ENCODE measurements at regions not wholly inside any gene's neighbourhood (a gene's known extent, or its start where the extent isn't known, plus 50 kb on each side); places are given as distances from the start of the nearest gene placed in this dataset.

- Histone ChIP-seq H3K27ac (no peak overlapping the region), H3K4me1 (no peaks in the 10 kb centered on the region), H3K9me3 (no peaks in the 10 kb centered on the region), H3K4me3 (no peak overlapping the region), H3K4me2 (no peak overlapping the region)
- ATAC-seq (no peak), DNase-seq (ENCODE audit: low read depth in 1 of 2, low spot score in 1 of 2) (no peak), FAIRE-seq (no peak)
- POLR2A ChIA-PET: no interaction called here
- 52% methylated on average over 4 of the region's 4 CpGs for WGBS (ENCODE audit: missing lambda C conversion rate)
- TF ChIP-seq RCOR1 (IDR thresholded peaks at IDR 0.05; ENCODE audit: low read depth, low read length) (no peak), CBX8 (IDR thresholded peaks at IDR 0.05) (no peak), TP53 (CRISPR knock-in tag; IDR thresholded peaks at IDR 0.05) (no peak), FOSB (CRISPR knock-in tag; IDR thresholded peaks at IDR 0.05) (no peak), ZC3H11A (IDR thresholded peaks at IDR 0.05) (no peak), JUN (IDR thresholded peaks at IDR 0.05) (no peak), RNF2 (IDR thresholded peaks at IDR 0.05; ENCODE audit: borderline replicate concordance, low read depth) (no peak), POLR2AphosphoS2 (conservative IDR thresholded peaks at IDR 0.05; ENCODE audit: low read length) (no peak), PBX3 (IDR thresholded peaks at IDR 0.05) (no peak), RFX5 (IDR thresholded peaks at IDR 0.05) (no peak), PHF8 (IDR thresholded peaks at IDR 0.05; ENCODE audit: borderline replicate concordance, low read depth) (no peak), EP300 (IDR thresholded peaks at IDR 0.05) (no peak), TFCP2L1 (CRISPR knock-in tag; IDR thresholded peaks at IDR 0.05) (no peak), GATA3 (IDR thresholded peaks at IDR 0.05; ENCODE audit: borderline replicate concordance) (no peak), CHD4 (IDR thresholded peaks at IDR 0.05; ENCODE audit: borderline replicate concordance) (no peak), KDM5A (IDR thresholded peaks at IDR 0.05) (no peak), HMGXB4 (CRISPR knock-in tag; IDR thresholded peaks at IDR 0.05; ENCODE audit: borderline replicate concordance) (no peak), ZNF302 (CRISPR knock-in tag; IDR thresholded peaks at IDR 0.05) (no peak), SMC3 (IDR thresholded peaks at IDR 0.05) (no peak)
- CTCF ChIA-PET: no interaction called here
Observed at GRCh38 chr2:104716061-104716460, 137.9 kb upstream of the POU3F3 start.

- TF ChIP-seq RAD21 (conservative IDR thresholded peaks at IDR 0.05 in 1 of 2, IDR thresholded peaks at IDR 0.05 in 1 of 2): peak in 1 of 2 experiments; percentile 28; a peak in 2 of 5 replicates
- no peak for TF ChIP-seq ESRRA (IDR thresholded peaks at IDR 0.05; ENCODE audit: borderline replicate concordance, low read length)
- no peak for TF ChIP-seq ZSCAN20 (CRISPR knock-in tag; IDR thresholded peaks at IDR 0.05)
- TF ChIP-seq MAZ (IDR thresholded peaks at IDR 0.05; ENCODE audit: borderline replicate concordance, low read depth, low read length): no peak
- ATAC-seq (peak; percentile 54 to 88; a peak in 3 of 6 replicates), FAIRE-seq (no peak), DNase-seq (ENCODE audit: low read depth in 1 of 2, low spot score in 1 of 2) (peak; percentile 7 to 47)
- no peak overlapping the region for H3K27ac ChIP-seq
- ChIA-PET POLR2A (no interaction called here), CTCF (no interaction called here)
- 10% methylated on average over 6 of the region's 6 CpGs for WGBS (ENCODE audit: missing lambda C conversion rate)
- no peak overlapping the region for H3K4me3 ChIP-seq
- H3K9me3 ChIP-seq: no peaks in the 10 kb centered on the region
- no peaks in the 10 kb centered on the region for H3K4me1 ChIP-seq
- no peak overlapping the region for H3K4me2 ChIP-seq
Observed at GRCh38 chr2:104733226-104733943, 120.5 kb upstream of the POU3F3 start.
